Endothelial cell of umbilical vein (primary cell): ENCODE measurements at regions not wholly inside any gene's neighbourhood (a gene's known extent, or its start where the extent isn't known, plus 50 kb on each side); places are given as distances from the start of the nearest gene placed in this dataset.

Experiments used
- BruUV-seq: library from RNA; stranded (reverse); fragments of 400-500 nt; replicated peaks from 2 replicates; lab custom pipeline; 2021; lab: Mats Ljungman, UMichigan
- CTCF ChIA-PET: fragments of 300-600, 350-600 bp; sonication (Branson Sonifier 250); formaldehyde crosslinking; loops from one replicate; lab custom pipeline; 2021; ENCODE audit warnings: antibody characterized with exemption, inconsistent platforms; lab: Charles Lee
- POLR2A ChIA-PET: fragments of 300-600, 350-600 bp; sonication (Branson Sonifier 250); formaldehyde crosslinking; loops from one replicate; lab custom pipeline; 2021; ENCODE audit warnings: antibody characterized with exemption, inconsistent platforms; lab: Charles Lee
- DNase-seq: peaks from one replicate; pipeline ENCODE4 v3.0.0-alpha.2; 2011; ENCODE audit warnings: low read depth, low spot score
- FAIRE-seq: peaks from 2 replicates; lab custom pipeline; 2011; peaks lifted over from hg19 to GRCh38; lab: Jason Lieb, UNC
- H2AFZ ChIP-seq: 2 replicates; pipeline ENCODE4 v1.6.0; 2012; ENCODE audit warnings: low read depth, low read length, control low read depth, inconsistent platforms
- H3K27ac ChIP-seq: 2 replicates; pipeline ENCODE4 v1.5.1; 2011; ENCODE audit warnings: low read depth, mild to moderate bottlenecking, control low read depth, low read length, moderate library complexity; ENCODE audit not compliant: insufficient read depth
- H3K27me3 ChIP-seq, 2 experiments: 2 replicates each; pipeline versions ENCODE4 v1.6.0 to v1.6.1; 2011; ENCODE audit warnings: low read length in 2 of 2, mixed read lengths in 1 of 2; ENCODE audit not compliant: control insufficient read depth in 2 of 2, insufficient read depth in 2 of 2
- H3K36me3 ChIP-seq, 2 experiments: 2 replicates in 1 of 2; 3 replicates in 1 of 2; pipeline ENCODE4 v1.5.1; 2011; ENCODE audit warnings: low read length in 2 of 2, mild to moderate bottlenecking in 1 of 2, moderate library complexity in 1 of 2; ENCODE audit not compliant: control insufficient read depth in 2 of 2, insufficient read depth in 2 of 2; ENCODE audit errors: extremely low read depth in 1 of 2
- H3K4me1 ChIP-seq: 3 replicates; pipeline ENCODE4 v1.5.1; 2011; ENCODE audit warnings: mild to moderate bottlenecking, low read length; ENCODE audit not compliant: control insufficient read depth, insufficient read depth; ENCODE audit errors: extremely low read depth
- H3K4me2 ChIP-seq: 2 replicates; pipeline ENCODE4 v1.6.1; 2011; ENCODE audit warnings: low read length, control low read depth, mixed read lengths; ENCODE audit not compliant: insufficient read depth
- H3K4me3 ChIP-seq, 3 experiments: fragments of 200-600 bp in 1 of 3; sonication (generic), shearing (Covaris generic) in 1 of 3; replicated peaks in 1 of 3; 2 replicates each; pipeline ENCODE4 v1.5.1; 2011 to 2016; ENCODE audit warnings: control low read depth in 3 of 3, low read length in 3 of 3, mild to moderate bottlenecking in 2 of 3, inconsistent platforms in 1 of 3, low read depth in 1 of 3, moderate library complexity in 1 of 3; ENCODE audit not compliant: insufficient read depth in 1 of 3
- H3K79me2 ChIP-seq: 2 replicates; pipeline ENCODE4 v1.6.0; 2012; ENCODE audit warnings: low read length, inconsistent platforms; ENCODE audit not compliant: control insufficient read depth, insufficient read depth
- H3K9ac ChIP-seq: replicated peaks from 2 replicates; pipeline ENCODE3; 2011; ENCODE audit warnings: low read length, control low read depth; ENCODE audit not compliant: insufficient read depth; ENCODE audit errors: extremely low read depth
- H3K9me1 ChIP-seq: replicated peaks from 3 replicates; pipeline ENCODE4 v1.6.0; 2011; ENCODE audit warnings: mild to moderate bottlenecking, low read length; ENCODE audit not compliant: control insufficient read depth, insufficient read depth; ENCODE audit errors: extremely low read depth
- H3K9me3 ChIP-seq: replicated peaks from 2 replicates; pipeline ENCODE4 v1.5.1; 2012; ENCODE audit warnings: low read length, inconsistent platforms; ENCODE audit not compliant: control insufficient read depth, insufficient read depth
- H4K20me1 ChIP-seq: replicated peaks from 2 replicates; pipeline ENCODE3; 2011; ENCODE audit warnings: mild to moderate bottlenecking, low read length; ENCODE audit not compliant: control insufficient read depth, insufficient read depth; ENCODE audit errors: extremely low read depth
- EZH2 ChIP-seq: IDR thresholded peaks from 2 replicates; pipeline ENCODE4 v1.6.1; 2012; ENCODE audit warnings: borderline replicate concordance, low read depth, mild to moderate bottlenecking, moderate library complexity, low read length, inconsistent platforms; ENCODE audit not compliant: severe bottlenecking
- FOS ChIP-seq: IDR thresholded peaks from 2 replicates; pipeline ENCODE4 v1.6.1; 2011; ENCODE audit warnings: mild to moderate bottlenecking, low read length, moderate library complexity, borderline replicate concordance; ENCODE audit not compliant: insufficient read depth
- GATA2 ChIP-seq: IDR thresholded peaks from 2 replicates; pipeline ENCODE4 v1.7.0; 2011; ENCODE audit warnings: low read depth, mild to moderate bottlenecking, moderate library complexity, mixed read lengths, low read length; ENCODE audit not compliant: insufficient read length, insufficient read depth
- JUN ChIP-seq: IDR thresholded peaks from 2 replicates; pipeline ENCODE4 v1.6.1; 2011; ENCODE audit warnings: borderline replicate concordance, low read depth; ENCODE audit not compliant: insufficient read length, insufficient read depth
- MYC ChIP-seq: IDR thresholded peaks from one replicate; pipeline ENCODE4 v1.6.1; 2011; ENCODE audit warnings: mild to moderate bottlenecking, low read depth, low read length
- POLR2A ChIP-seq: IDR thresholded peaks from 2 replicates; pipeline ENCODE4 v1.6.1; 2012; ENCODE audit warnings: low read depth, mild to moderate bottlenecking, control low read depth, low read length
- POLR2AphosphoS5 ChIP-seq: IDR thresholded peaks from 2 replicates; pipeline ENCODE4 v1.6.1; 2012; ENCODE audit warnings: low read depth, mild to moderate bottlenecking, control low read depth, low read length, moderate library complexity; ENCODE audit not compliant: insufficient read depth
- dilution Hi-C: fragments of 300-500 bp; cut with MboI; formaldehyde crosslinking; loops from one replicate; pipeline ENCODE4 v1.15.0; 2019; ENCODE audit warnings: low sequenced_read_pairs; ENCODE audit not compliant: extremely low pct_ligation_motif_present
- intact Hi-C: fragments of 100-400 bp; cut with micrococcal nuclease; formaldehyde crosslinking; loops from one replicate; pipeline ENCODE4 v1.10.0; 2022
- TF ChIP-seq, protein P1 (sequence below), 2 donors: IDR thresholded peaks; 1 replicate in 1 of 2; 2 replicates in 1 of 2; pipeline ENCODE4 v1.5.1; 2011; ENCODE audit warnings: low read length in 2 of 2, mild to moderate bottlenecking in 2 of 2, moderate library complexity in 2 of 2, control low read depth in 1 of 2, inconsistent platforms in 1 of 2, low read depth in 1 of 2; ENCODE audit not compliant: insufficient read depth in 1 of 2; ENCODE audit errors: extremely low read depth in 1 of 2
- TF ChIP-seq, protein P2 (sequence below): IDR thresholded peaks from 2 replicates; pipeline ENCODE4 v1.6.1; 2011; ENCODE audit not compliant: insufficient read depth, insufficient read length

GRCh38 chr4:35423104-35423503, 821.2 kb downstream of the ARAP2 start:
- Histone ChIP-seq H3K4me1 (no peaks in the 10 kb centered on the region), H3K27ac (no peak overlapping the region), H3K27me3 (no peaks in the 10 kb centered on the region), H3K4me2 (no peak overlapping the region), H3K9me1 (no peaks in the 10 kb centered on the region), H3K36me3 (no peaks in the 10 kb centered on the region), H4K20me1 (no peaks in the 10 kb centered on the region), H3K4me3 (no peak overlapping the region), H3K79me2 (no peaks in the 10 kb centered on the region), H2AFZ (no peak overlapping the region), H3K9me3 (no peaks in the 10 kb centered on the region), H3K9ac (no peak overlapping the region)
- DNase-seq (no peak), FAIRE-seq (no peak)
- no TSS peak for BruUV-seq
- POLR2A ChIA-PET, result no interaction called here
- TF ChIP-seq EZH2 (no peak), MYC (no peak), FOS (no peak), POLR2A (no peak), GATA2 (no peak), POLR2AphosphoS5 (no peak), JUN (no peak)
- TF ChIP-seq, protein P1, sequence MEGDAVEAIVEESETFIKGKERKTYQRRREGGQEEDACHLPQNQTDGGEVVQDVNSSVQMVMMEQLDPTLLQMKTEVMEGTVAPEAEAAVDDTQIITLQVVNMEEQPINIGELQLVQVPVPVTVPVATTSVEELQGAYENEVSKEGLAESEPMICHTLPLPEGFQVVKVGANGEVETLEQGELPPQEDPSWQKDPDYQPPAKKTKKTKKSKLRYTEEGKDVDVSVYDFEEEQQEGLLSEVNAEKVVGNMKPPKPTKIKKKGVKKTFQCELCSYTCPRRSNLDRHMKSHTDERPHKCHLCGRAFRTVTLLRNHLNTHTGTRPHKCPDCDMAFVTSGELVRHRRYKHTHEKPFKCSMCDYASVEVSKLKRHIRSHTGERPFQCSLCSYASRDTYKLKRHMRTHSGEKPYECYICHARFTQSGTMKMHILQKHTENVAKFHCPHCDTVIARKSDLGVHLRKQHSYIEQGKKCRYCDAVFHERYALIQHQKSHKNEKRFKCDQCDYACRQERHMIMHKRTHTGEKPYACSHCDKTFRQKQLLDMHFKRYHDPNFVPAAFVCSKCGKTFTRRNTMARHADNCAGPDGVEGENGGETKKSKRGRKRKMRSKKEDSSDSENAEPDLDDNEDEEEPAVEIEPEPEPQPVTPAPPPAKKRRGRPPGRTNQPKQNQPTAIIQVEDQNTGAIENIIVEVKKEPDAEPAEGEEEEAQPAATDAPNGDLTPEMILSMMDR (IDR thresholded peaks at IDR 0.05; ENCODE audit: extremely low read depth in 1 of 2, insufficient read depth in 1 of 2, low read depth in 1 of 2, low read length in 2 of 2), result no peak
- TF ChIP-seq, protein P2, sequence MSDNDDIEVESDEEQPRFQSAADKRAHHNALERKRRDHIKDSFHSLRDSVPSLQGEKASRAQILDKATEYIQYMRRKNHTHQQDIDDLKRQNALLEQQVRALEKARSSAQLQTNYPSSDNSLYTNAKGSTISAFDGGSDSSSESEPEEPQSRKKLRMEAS, result no peak
- dilution Hi-C loops (no loop called here), intact Hi-C loops (no loop called here)
- CTCF ChIA-PET, result no interaction called here
